Ascending aorta (tissue), 2 donors: ENCODE measurements at regions not wholly inside any gene's neighbourhood (a gene's known extent, or its start where the extent isn't known, plus 50 kb on each side); places are given as distances from the start of the nearest gene placed in this dataset.
"Not testable (repeated sequence)": the region's sequence is repeated elsewhere in the genome, so short reads cannot be mapped to it uniquely, and the experiment has no call there.

Source experiments
- DNase-seq, 2 donors: peaks; one replicate each; pipeline ENCODE4 v3.0.0-alpha.2; 2019; ENCODE audit warnings: low spot score in 2 of 2
- H3K27ac ChIP-seq, 2 donors: fragments of 200-600 bp; sonication (generic); one replicate each; pipeline ENCODE4 v1.5.1; 2016 to 2017; ENCODE audit warnings: mild to moderate bottlenecking in 1 of 2
- H3K27me3 ChIP-seq: fragments of 200-600 bp; sonication (generic); one replicate; pipeline ENCODE4 v1.5.1; 2017
- H3K36me3 ChIP-seq, 2 donors: fragments of 200-600 bp; sonication (generic); one replicate each; pipeline ENCODE4 v1.5.1; 2016
- H3K4me1 ChIP-seq, 2 donors: fragments of 200-600 bp; sonication (generic); one replicate each; pipeline ENCODE4 v1.5.1; 2016 to 2017; ENCODE audit warnings: mild to moderate bottlenecking in 1 of 2
- H3K4me3 ChIP-seq, 2 donors: fragments of 200-600 bp; sonication (generic); one replicate each; pipeline ENCODE4 v1.5.1; 2016 to 2017; ENCODE audit warnings: mild to moderate bottlenecking in 1 of 2
- H3K9me3 ChIP-seq, 2 donors: fragments of 200-600 bp; sonication (generic); one replicate each; pipeline ENCODE4 v1.5.1; 2016
- CTCF ChIP-seq, 3 experiments: fragments of 200-600 bp in 2 of 3; fragments of 450-650 bp in 1 of 3; sonication (generic) in 2 of 3; IDR thresholded peaks; one replicate each; pipeline ENCODE4 v1.5.1; 2016 to 2019; ENCODE audit warnings: antibody characterized with exemption in 3 of 3, mild to moderate bottlenecking in 1 of 3, moderate library complexity in 1 of 3
- intact Hi-C: fragments of 100-400 bp; cut with DNase I; formaldehyde crosslinking; loops from one replicate; pipeline ENCODE4 v1.15.1; 2023

GRCh38 chr16:9627427-9627826 lies 536.0 kb downstream of the HAPSTR1 start:
- Histone ChIP-seq H3K36me3 (no peaks in the 10 kb centered on the region), H3K4me1 (no peaks in the 10 kb centered on the region), H3K27ac (no peak overlapping the region), H3K27me3 (no peaks in the 10 kb centered on the region), H3K9me3 (no peaks in the 10 kb centered on the region), H3K4me3 (no peak overlapping the region)
- TF ChIP-seq CTCF (IDR thresholded peaks at IDR 0.05): no peak
- intact Hi-C loops: no loop called here
- no peak for DNase-seq

GRCh38 chr16:9630119-9630518 lies 538.7 kb downstream of the HAPSTR1 start:
- no peak for DNase-seq
- TF ChIP-seq CTCF (IDR thresholded peaks at IDR 0.05): no peak
- intact Hi-C loops: no loop called here
- H3K4me3 ChIP-seq: no peak overlapping the region
- no peaks in the 10 kb centered on the region for H3K4me1 ChIP-seq
- no peaks in the 10 kb centered on the region for H3K27me3 ChIP-seq
- no peaks in the 10 kb centered on the region for H3K36me3 ChIP-seq
- no peak overlapping the region for H3K27ac ChIP-seq
- no peaks in the 10 kb centered on the region for H3K9me3 ChIP-seq

- intact Hi-C loops: no loop called here
- DNase-seq: no peak
- TF ChIP-seq CTCF (IDR thresholded peaks at IDR 0.05): no peak
- Histone ChIP-seq H3K36me3 (no peaks in the 10 kb centered on the region), H3K4me1 (no peaks in the 10 kb centered on the region), H3K9me3 (no peaks in the 10 kb centered on the region), H3K4me3 (no peak overlapping the region), H3K27me3 (no peaks in the 10 kb centered on the region), H3K27ac (no peak overlapping the region)
Measured at GRCh38 chr16:9630985-9631384, 539.5 kb downstream of the HAPSTR1 start.

- H3K4me1 ChIP-seq: no peaks in the 10 kb centered on the region
- H3K36me3 ChIP-seq: no peaks in the 10 kb centered on the region
- H3K27me3 ChIP-seq: no peaks in the 10 kb centered on the region
- DNase-seq: no peak
- H3K27ac ChIP-seq: no peak overlapping the region
- no peaks in the 10 kb centered on the region for H3K9me3 ChIP-seq
- no peak for TF ChIP-seq CTCF (IDR thresholded peaks at IDR 0.05)
- intact Hi-C loops: no loop called here
- H3K4me3 ChIP-seq: no peak overlapping the region
Measured at GRCh38 chr16:9633844-9634243, 542.4 kb downstream of the HAPSTR1 start.

GRCh38 chr16:9635150-9635720 lies 543.8 kb downstream of the HAPSTR1 start:
- H3K27me3 ChIP-seq, H3K27ac ChIP-seq, H3K36me3 ChIP-seq, H3K9me3 ChIP-seq, DNase-seq, intact Hi-C loops, H3K4me1 ChIP-seq, H3K4me3 ChIP-seq: not testable (repeated sequence)

- DNase-seq: no peak
- no peaks in the 10 kb centered on the region for H3K4me1 ChIP-seq
- no peaks in the 10 kb centered on the region for H3K9me3 ChIP-seq
- H3K4me3 ChIP-seq: no peak overlapping the region
- no peak overlapping the region for H3K27ac ChIP-seq
- no peaks in the 10 kb centered on the region for H3K27me3 ChIP-seq
- intact Hi-C loops: no loop called here
- no peak for TF ChIP-seq CTCF (IDR thresholded peaks at IDR 0.05)
- H3K36me3 ChIP-seq: no peaks in the 10 kb centered on the region
Measured at GRCh38 chr16:9644258-9644657, 538.0 kb downstream of the GRIN2A start.
